HUES64 (cell line): ENCODE measurements at regions not wholly inside any gene's neighbourhood (a gene's known extent, or its start where the extent isn't known, plus 50 kb on each side); places are given as distances from the start of the nearest gene placed in this dataset.

Experiments
- H3K27ac ChIP-seq: 2 replicates; pipeline ENCODE4 v1.7.0; 2013; ENCODE audit warnings: low read depth, low read length, inconsistent platforms
- H3K27me3 ChIP-seq: 2 replicates; pipeline ENCODE4 v1.6.1; 2013; ENCODE audit warnings: mild to moderate bottlenecking, low read length; ENCODE audit not compliant: insufficient read depth
- H3K36me3 ChIP-seq: 2 replicates; pipeline ENCODE4 v1.6.1; 2013; ENCODE audit warnings: mild to moderate bottlenecking, low read length; ENCODE audit not compliant: insufficient read depth
- H3K4me1 ChIP-seq: 2 replicates; pipeline ENCODE4 v1.6.1; 2013; ENCODE audit warnings: mild to moderate bottlenecking, low read length, moderate library complexity; ENCODE audit not compliant: insufficient read depth
- H3K4me3 ChIP-seq: 2 replicates; pipeline ENCODE4 v1.5.1; 2013; ENCODE audit warnings: mild to moderate bottlenecking, low read length, moderate library complexity
- H3K9ac ChIP-seq: 2 replicates; pipeline ENCODE4 v1.6.1; 2013; ENCODE audit warnings: mild to moderate bottlenecking, low read depth, low read length
- H3K9me3 ChIP-seq: 2 replicates; pipeline ENCODE4 v1.6.1; 2013; ENCODE audit warnings: low read depth, low read length; ENCODE audit not compliant: insufficient read depth
- whole genome bisulfite sequencing: fragments of 150-250, 120-280 bp; methylation state at CpG from one replicate; pipeline ENCODE4 v1.1.7; 2013; ENCODE audit warnings: missing lambda C conversion rate; 5-methylcytosine and 5-hydroxymethylcytosine counted together

GRCh38 chr5:155293605-155294178 lies 280.1 kb downstream of the KIF4B start:
- Histone ChIP-seq H3K9me3 (no peaks in the 10 kb centered on the region), H3K4me1 (no peaks in the 10 kb centered on the region), H3K36me3 (no peaks in the 10 kb centered on the region), H3K4me3 (no peak overlapping the region), H3K9ac (no peak overlapping the region), H3K27ac (no peak overlapping the region), H3K27me3 (no peaks in the 10 kb centered on the region)
- WGBS, result 94% methylated on average over 4 of the region's 4 CpGs

- Histone ChIP-seq H3K27me3 (no peaks in the 10 kb centered on the region), H3K9me3 (no peaks in the 10 kb centered on the region), H3K27ac (no peak overlapping the region), H3K4me3 (no peak overlapping the region), H3K36me3 (no peaks in the 10 kb centered on the region), H3K4me1 (no peaks in the 10 kb centered on the region), H3K9ac (no peak overlapping the region)
- WGBS, result 88% methylated on average over 1 of the region's 1 CpG
Observed at GRCh38 chr5:155295111-155295510, 281.6 kb downstream of the KIF4B start.

- H3K36me3 ChIP-seq, result no peaks in the 10 kb centered on the region
- no peak overlapping the region for H3K9ac ChIP-seq
- no peaks in the 10 kb centered on the region for H3K4me1 ChIP-seq
- H3K9me3 ChIP-seq, result no peaks in the 10 kb centered on the region
- H3K27me3 ChIP-seq, result no peaks in the 10 kb centered on the region
- 92% methylated on average over 8 of the region's 8 CpGs for WGBS
- H3K27ac ChIP-seq, result no peak overlapping the region
- H3K4me3 ChIP-seq, result no peak overlapping the region
Observed at GRCh38 chr5:155299386-155300005, 285.9 kb downstream of the KIF4B start.

- Histone ChIP-seq H3K9me3 (no peaks in the 10 kb centered on the region), H3K27ac (no peak overlapping the region), H3K27me3 (no peaks in the 10 kb centered on the region), H3K4me3 (no peak overlapping the region), H3K4me1 (no peaks in the 10 kb centered on the region), H3K9ac (no peak overlapping the region), H3K36me3 (no peaks in the 10 kb centered on the region)
- 75% methylated on average over 3 of the region's 3 CpGs for WGBS
Observed at GRCh38 chr5:155303120-155303519, 289.6 kb downstream of the KIF4B start.

GRCh38 chr5:155307229-155307628 lies 293.7 kb downstream of the KIF4B start:
- Histone ChIP-seq H3K9ac (no peak overlapping the region), H3K36me3 (no peaks in the 10 kb centered on the region), H3K27ac (no peak overlapping the region), H3K4me3 (no peak overlapping the region), H3K4me1 (no peaks in the 10 kb centered on the region), H3K27me3 (no peaks in the 10 kb centered on the region), H3K9me3 (no peaks in the 10 kb centered on the region)
- 95% methylated on average over 3 of the region's 3 CpGs for WGBS

GRCh38 chr5:155308289-155308688 lies 294.7 kb downstream of the KIF4B start:
- H3K4me1 ChIP-seq, result no peaks in the 10 kb centered on the region
- no peak overlapping the region for H3K9ac ChIP-seq
- no peak overlapping the region for H3K27ac ChIP-seq
- no peaks in the 10 kb centered on the region for H3K36me3 ChIP-seq
- no peaks in the 10 kb centered on the region for H3K27me3 ChIP-seq
- no peak overlapping the region for H3K4me3 ChIP-seq
- H3K9me3 ChIP-seq, result no peaks in the 10 kb centered on the region

GRCh38 chr5:155309021-155309746 lies 295.6 kb downstream of the KIF4B start:
- no peaks in the 10 kb centered on the region for H3K27me3 ChIP-seq
- H3K9ac ChIP-seq, result no peak overlapping the region
- no peak overlapping the region for H3K4me3 ChIP-seq
- no peaks in the 10 kb centered on the region for H3K4me1 ChIP-seq
- H3K27ac ChIP-seq, result no peak overlapping the region
- no peaks in the 10 kb centered on the region for H3K9me3 ChIP-seq
- no peaks in the 10 kb centered on the region for H3K36me3 ChIP-seq
- 97% methylated on average over 3 of the region's 4 CpGs for WGBS

- Histone ChIP-seq H3K9me3 (no peaks in the 10 kb centered on the region), H3K27ac (no peak overlapping the region), H3K27me3 (no peaks in the 10 kb centered on the region), H3K9ac (no peak overlapping the region), H3K36me3 (no peaks in the 10 kb centered on the region), H3K4me1 (no peaks in the 10 kb centered on the region), H3K4me3 (no peak overlapping the region)
- 100% methylated on average over 1 of the region's 1 CpG for WGBS
Observed at GRCh38 chr5:155311721-155312120, 298.2 kb downstream of the KIF4B start.

- Histone ChIP-seq H3K27me3 (no peaks in the 10 kb centered on the region), H3K4me3 (no peak overlapping the region), H3K27ac (no peak overlapping the region), H3K4me1 (no peaks in the 10 kb centered on the region), H3K9me3 (no peaks in the 10 kb centered on the region; the same call in 1 of the 2 replicates), H3K9ac (no peak overlapping the region), H3K36me3 (no peaks in the 10 kb centered on the region)
- 100% methylated on average over 1 of the region's 2 CpGs for WGBS
Observed at GRCh38 chr5:155313518-155313917, 300.0 kb downstream of the KIF4B start.

- Histone ChIP-seq H3K4me3 (no peak overlapping the region), H3K27me3 (no peaks in the 10 kb centered on the region), H3K27ac (no peak overlapping the region), H3K9ac (no peak overlapping the region), H3K4me1 (no peaks in the 10 kb centered on the region), H3K36me3 (no peaks in the 10 kb centered on the region), H3K9me3 (no peaks in the 10 kb centered on the region; the same call in 1 of the 2 replicates)
- WGBS, result 86% methylated on average over 12 of the region's 12 CpGs
Observed at GRCh38 chr5:155316070-155316714, 302.6 kb downstream of the KIF4B start.

- Histone ChIP-seq H3K4me3 (no peak overlapping the region), H3K36me3 (no peaks in the 10 kb centered on the region), H3K4me1 (no peaks in the 10 kb centered on the region), H3K9ac (no peak overlapping the region), H3K9me3 (no peaks in the 10 kb centered on the region), H3K27me3 (no peaks in the 10 kb centered on the region), H3K27ac (no peak overlapping the region)
- 95% methylated on average over 5 of the region's 5 CpGs for WGBS
Observed at GRCh38 chr5:155332618-155333017, 319.1 kb downstream of the KIF4B start.
